ENCODE measurements at regions not wholly inside any gene's neighbourhood (a gene's known extent, or its start where the extent isn't known, plus 50 kb on each side); places are given as distances from the start of the nearest gene placed in this dataset.
A peak's percentile ranks its signal among the peaks of the same experiment; 100 is the strongest.

GRCh38 chr6:25166955-25167748, 112.0 kb upstream of the CARMIL1 start:
- peak; percentile 57 for DNase-seq

GRCh38 chr6:25167961-25168360, 111.2 kb upstream of the CARMIL1 start:
- DNase-seq, result no peak

GRCh38 chr6:25168637-25169036, 110.5 kb upstream of the CARMIL1 start:
- no peak for DNase-seq

GRCh38 chr6:25169553-25169952, 109.6 kb upstream of the CARMIL1 start:
- DNase-seq, result no peak

GRCh38 chr6:25169961-25170360, 109.2 kb upstream of the CARMIL1 start:
- DNase-seq, result no peak

GRCh38 chr6:25170640-25171039, 108.5 kb upstream of the CARMIL1 start:
- no peak for DNase-seq

- DNase-seq, result no peak
Observed at GRCh38 chr6:25171301-25171700, 107.9 kb upstream of the CARMIL1 start.

- DNase-seq, result no peak
Observed at GRCh38 chr6:25172819-25173218, 106.4 kb upstream of the CARMIL1 start.

- DNase-seq, result no peak
Observed at GRCh38 chr6:25173246-25173645, 105.9 kb upstream of the CARMIL1 start.

GRCh38 chr6:25173951-25174474, 105.2 kb upstream of the CARMIL1 start:
- no peak for DNase-seq

- DNase-seq, result no peak
Observed at GRCh38 chr6:25174678-25175077, 104.5 kb upstream of the CARMIL1 start.

GRCh38 chr6:25175196-25175595, 104.0 kb upstream of the CARMIL1 start:
- no peak for DNase-seq

GRCh38 chr6:25175681-25176080, 103.5 kb upstream of the CARMIL1 start:
- no peak for DNase-seq

GRCh38 chr6:25176466-25176865, 102.7 kb upstream of the CARMIL1 start:
- DNase-seq, result no peak

GRCh38 chr6:25177500-25178028, 101.6 kb upstream of the CARMIL1 start:
- no peak for DNase-seq

- DNase-seq, result no peak
Observed at GRCh38 chr6:25178336-25179035, 100.7 kb upstream of the CARMIL1 start.

GRCh38 chr6:25179051-25179778, 100.0 kb upstream of the CARMIL1 start:
- no peak for DNase-seq

GRCh38 chr6:25180630-25181349, 98.4 kb upstream of the CARMIL1 start:
- DNase-seq, result no peak

- no peak for DNase-seq
Observed at GRCh38 chr6:25181350-25181724, 97.8 kb upstream of the CARMIL1 start.

GRCh38 chr6:25181923-25182322, 97.3 kb upstream of the CARMIL1 start:
- no peak for DNase-seq

GRCh38 chr6:25186919-25187318, 92.3 kb upstream of the CARMIL1 start:
- DNase-seq, result no peak

- DNase-seq, result no peak
Observed at GRCh38 chr6:25188232-25188631, 90.9 kb upstream of the CARMIL1 start.

All from NCI-H510A (cell line).